Caco-2 (cell line): ENCODE measurements at regions not wholly inside any gene's neighbourhood (a gene's known extent, or its start where the extent isn't known, plus 50 kb on each side); places are given as distances from the start of the nearest gene placed in this dataset.

Experiments
- BruUV-seq: library from RNA; stranded (reverse); fragments of 400-500 nt; replicated peaks from 2 replicates; lab custom pipeline; 2021; lab: Mats Ljungman, UMichigan
- CTCF ChIA-PET: fragments of 300-600 bp; sonication (Branson Sonifier 250); formaldehyde crosslinking; loops from one replicate; lab custom pipeline; 2022; ENCODE audit warnings: antibody characterized with exemption; lab: Charles Lee
- POLR2A ChIA-PET: fragments of 300-600 bp; sonication (Branson Sonifier 250); formaldehyde crosslinking; loops from one replicate; lab custom pipeline; 2022; ENCODE audit warnings: antibody characterized with exemption; lab: Charles Lee
- DNase-seq, 2 experiments: peaks; one replicate each; pipeline versions ENCODE4 v3.0.0 to v3.0.0-alpha.2; 2020 to 2022
- H3K27me3 ChIP-seq: replicated peaks from 2 replicates; pipeline ENCODE4 v1.6.0; 2011; ENCODE audit warnings: low read length; ENCODE audit not compliant: control insufficient read depth, insufficient read depth
- H3K36me3 ChIP-seq: 2 replicates; pipeline ENCODE4 v1.5.1; 2011; ENCODE audit warnings: low read length; ENCODE audit not compliant: control insufficient read depth, insufficient read depth
- H3K4me1 ChIP-seq: fragments of 250-450 bp; sonication (Bioruptor Pico); 2 replicates; pipeline ENCODE4 v1.5.1; 2020; ENCODE audit warnings: mild to moderate bottlenecking
- H3K4me3 ChIP-seq: 2 replicates; pipeline ENCODE4 v1.5.1; 2011; ENCODE audit warnings: low read depth, mild to moderate bottlenecking, control low read depth, low read length
- H3K9me3 ChIP-seq: fragments of 250-450 bp; sonication (Bioruptor Pico); 2 replicates; pipeline ENCODE4 v1.5.1; 2020; ENCODE audit warnings: mild to moderate bottlenecking, moderate library complexity
- H3K27ac Mint-ChIP-seq: one replicate; pipeline ENCODE4 v1.8.0; 2022; ENCODE audit warnings: mixed read lengths; ENCODE audit not compliant: unreplicated experiment
- H3K27me3 Mint-ChIP-seq: one replicate; pipeline ENCODE4 v1.8.0; 2022; ENCODE audit warnings: mixed read lengths; ENCODE audit not compliant: insufficient read depth, unreplicated experiment
- H3K36me3 Mint-ChIP-seq: one replicate; pipeline ENCODE4 v1.8.0; 2022; ENCODE audit warnings: mild to moderate bottlenecking, mixed read lengths; ENCODE audit not compliant: insufficient read depth, unreplicated experiment
- H3K4me1 Mint-ChIP-seq: one replicate; pipeline ENCODE4 v1.8.0; 2022; ENCODE audit warnings: low read depth, mixed read lengths; ENCODE audit not compliant: unreplicated experiment
- H3K4me3 Mint-ChIP-seq: one replicate; pipeline ENCODE4 v1.8.0; 2022; ENCODE audit warnings: mild to moderate bottlenecking, moderate library complexity, mixed read lengths; ENCODE audit not compliant: unreplicated experiment
- H3K9me3 Mint-ChIP-seq: one replicate; pipeline ENCODE4 v1.8.0; 2022; ENCODE audit warnings: mixed read lengths; ENCODE audit not compliant: unreplicated experiment
- intact Hi-C: fragments of 100-400 bp; cut with micrococcal nuclease; formaldehyde crosslinking; loops from one replicate; pipeline ENCODE4 v1.10.0; 2022; ENCODE audit not compliant: unreplicated experiment
- TF ChIP-seq, protein P1 (sequence below), 2 experiments: fragments of 200-600 bp in 1 of 2; IDR thresholded peaks; 1 replicate in 1 of 2; 2 replicates in 1 of 2; pipeline versions ENCODE4 v1.5.1 to v1.8.0; 2011 to 2022; ENCODE audit warnings: antibody characterized with exemption in 1 of 2, control low read depth in 1 of 2, inconsistent platforms in 1 of 2, low read depth in 1 of 2, low read length in 1 of 2, mild to moderate bottlenecking in 1 of 2, moderate library complexity in 1 of 2; ENCODE audit not compliant: insufficient read depth in 1 of 2, severe bottlenecking in 1 of 2, unreplicated experiment in 1 of 2

DNA sequence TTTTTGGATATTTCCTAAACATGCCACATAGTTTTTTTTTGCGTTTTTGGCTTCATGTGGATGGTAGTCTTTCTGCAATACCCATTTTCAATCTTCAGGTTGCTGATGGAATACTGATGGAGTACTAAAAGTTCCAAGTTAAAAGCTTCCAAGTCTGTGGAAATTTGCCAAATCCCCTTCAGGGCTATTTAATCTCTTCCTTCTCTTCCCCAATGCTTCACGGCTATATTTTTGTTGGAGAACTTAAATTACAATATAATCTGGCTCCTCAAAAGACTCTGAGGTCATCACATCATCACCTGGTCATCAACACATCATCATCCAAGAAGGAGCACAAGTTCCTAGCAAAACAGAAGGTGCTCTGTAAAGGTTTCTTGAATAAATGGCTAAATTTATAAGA, 881.0 kb upstream of the TENM4 start:
- H3K27me3 ChIP-seq: no peaks in the 10 kb centered on the region; the same call in 1 of the 2 replicates
- no peak overlapping the region for H3K27ac Mint-ChIP-seq
- no peak overlapping the region for H3K4me3 ChIP-seq
- H3K9me3 ChIP-seq: no peaks in the 10 kb centered on the region
- no peaks in the 10 kb centered on the region for H3K9me3 Mint-ChIP-seq
- H3K4me1 Mint-ChIP-seq: no peaks in the 10 kb centered on the region
- intact Hi-C loops: loop anchor here (5.0 to 10.0 kb wide), 2 partner anchors 614 to 913 kb away; no protein-coding TSS in a partner anchor
- H3K36me3 Mint-ChIP-seq: no peaks in the 10 kb centered on the region
- ChIA-PET POLR2A (no interaction called here), CTCF (no interaction called here)
- H3K27me3 Mint-ChIP-seq: peaks cover 16% of the 10 kb centered on the region
- TF ChIP-seq, protein P1, sequence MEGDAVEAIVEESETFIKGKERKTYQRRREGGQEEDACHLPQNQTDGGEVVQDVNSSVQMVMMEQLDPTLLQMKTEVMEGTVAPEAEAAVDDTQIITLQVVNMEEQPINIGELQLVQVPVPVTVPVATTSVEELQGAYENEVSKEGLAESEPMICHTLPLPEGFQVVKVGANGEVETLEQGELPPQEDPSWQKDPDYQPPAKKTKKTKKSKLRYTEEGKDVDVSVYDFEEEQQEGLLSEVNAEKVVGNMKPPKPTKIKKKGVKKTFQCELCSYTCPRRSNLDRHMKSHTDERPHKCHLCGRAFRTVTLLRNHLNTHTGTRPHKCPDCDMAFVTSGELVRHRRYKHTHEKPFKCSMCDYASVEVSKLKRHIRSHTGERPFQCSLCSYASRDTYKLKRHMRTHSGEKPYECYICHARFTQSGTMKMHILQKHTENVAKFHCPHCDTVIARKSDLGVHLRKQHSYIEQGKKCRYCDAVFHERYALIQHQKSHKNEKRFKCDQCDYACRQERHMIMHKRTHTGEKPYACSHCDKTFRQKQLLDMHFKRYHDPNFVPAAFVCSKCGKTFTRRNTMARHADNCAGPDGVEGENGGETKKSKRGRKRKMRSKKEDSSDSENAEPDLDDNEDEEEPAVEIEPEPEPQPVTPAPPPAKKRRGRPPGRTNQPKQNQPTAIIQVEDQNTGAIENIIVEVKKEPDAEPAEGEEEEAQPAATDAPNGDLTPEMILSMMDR (IDR thresholded peaks at IDR 0.05; ENCODE audit: insufficient read depth in 1 of 2, low read depth in 1 of 2, low read length in 1 of 2, severe bottlenecking in 1 of 2, unreplicated experiment in 1 of 2): no peak
- no peaks in the 10 kb centered on the region for H3K4me1 ChIP-seq
- no peaks in the 10 kb centered on the region for H3K36me3 ChIP-seq
- no TSS peak for BruUV-seq
- DNase-seq: no peak
- no peak overlapping the region for H3K4me3 Mint-ChIP-seq

DNA sequence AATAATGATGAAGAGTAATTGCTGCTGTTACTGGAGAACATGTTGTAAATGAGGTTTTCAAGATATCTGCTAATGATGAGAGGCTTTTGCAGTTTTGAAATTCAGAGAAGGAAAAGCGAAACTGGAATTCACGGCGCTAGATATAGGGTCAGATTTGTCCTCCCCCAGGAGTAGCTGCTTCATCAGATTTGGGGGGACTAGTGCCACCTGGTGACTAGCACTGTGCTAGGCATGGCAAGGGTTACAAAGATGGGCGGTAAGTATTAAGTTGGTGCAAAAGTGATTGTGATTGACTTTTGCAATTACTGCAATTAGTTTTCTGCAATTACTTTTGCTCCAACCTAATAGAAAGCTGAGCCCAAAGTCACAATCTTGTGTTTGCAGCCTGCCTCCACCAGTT, 879.9 kb upstream of the TENM4 start:
- no peaks in the 10 kb centered on the region for H3K4me1 Mint-ChIP-seq
- no peaks in the 10 kb centered on the region for H3K9me3 ChIP-seq
- H3K36me3 Mint-ChIP-seq: no peaks in the 10 kb centered on the region
- H3K27ac Mint-ChIP-seq: no peak overlapping the region
- H3K27me3 Mint-ChIP-seq: peaks cover 19% of the 10 kb centered on the region
- BruUV-seq: no TSS peak
- TF ChIP-seq, protein P1 (IDR thresholded peaks at IDR 0.05; ENCODE audit: insufficient read depth in 1 of 2, low read depth in 1 of 2, low read length in 1 of 2, severe bottlenecking in 1 of 2, unreplicated experiment in 1 of 2): no peak
- DNase-seq: no peak
- CTCF ChIA-PET: no interaction called here
- no peaks in the 10 kb centered on the region; the same call in 1 of the 2 replicates for H3K27me3 ChIP-seq
- intact Hi-C loops: loop anchor here (5.0 to 10.0 kb wide), 2 partner anchors 613 to 914 kb away; no protein-coding TSS in a partner anchor
- POLR2A ChIA-PET: no interaction called here
- H3K4me1 ChIP-seq: no peaks in the 10 kb centered on the region
- H3K4me3 Mint-ChIP-seq: no peak overlapping the region
- H3K4me3 ChIP-seq: no peak overlapping the region
- H3K9me3 Mint-ChIP-seq: no peaks in the 10 kb centered on the region
- no peaks in the 10 kb centered on the region for H3K36me3 ChIP-seq

DNA sequence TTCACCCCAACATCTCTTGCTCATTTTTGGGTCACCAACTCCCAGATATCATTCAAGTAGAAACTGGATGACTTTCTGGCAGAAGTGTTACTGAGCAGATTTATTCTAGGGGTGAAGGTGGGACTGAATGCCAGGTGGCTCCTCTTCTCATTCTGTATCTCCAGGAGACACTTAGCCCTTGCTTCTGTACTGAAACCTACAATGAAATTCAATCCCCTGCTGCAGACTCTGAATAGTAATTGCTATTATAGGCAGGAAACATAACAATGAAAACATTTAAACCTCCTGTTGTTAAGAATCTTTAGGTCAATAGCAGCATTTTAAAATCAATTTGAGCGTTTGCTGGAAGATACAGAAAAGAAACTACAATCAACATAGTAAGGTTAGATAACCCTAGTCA, 879.4 kb upstream of the TENM4 start:
- no peaks in the 10 kb centered on the region for H3K36me3 Mint-ChIP-seq
- no peak overlapping the region for H3K27ac Mint-ChIP-seq
- H3K9me3 ChIP-seq: no peaks in the 10 kb centered on the region
- TF ChIP-seq, protein P1 (IDR thresholded peaks at IDR 0.05; ENCODE audit: insufficient read depth in 1 of 2, low read depth in 1 of 2, low read length in 1 of 2, severe bottlenecking in 1 of 2, unreplicated experiment in 1 of 2): no peak
- H3K4me3 Mint-ChIP-seq: no peak overlapping the region
- POLR2A ChIA-PET: no interaction called here
- no peak for DNase-seq
- BruUV-seq: no TSS peak
- no peaks in the 10 kb centered on the region for H3K4me1 ChIP-seq
- no peaks in the 10 kb centered on the region for H3K36me3 ChIP-seq
- CTCF ChIA-PET: no interaction called here
- H3K4me3 ChIP-seq: no peak overlapping the region
- no peaks in the 10 kb centered on the region for H3K9me3 Mint-ChIP-seq
- peaks cover 18% of the 10 kb centered on the region for H3K27me3 Mint-ChIP-seq
- intact Hi-C loops: loop anchor here (5.0 to 10.0 kb wide), 2 partner anchors 613 to 915 kb away; no protein-coding TSS in a partner anchor
- H3K27me3 ChIP-seq: no peaks in the 10 kb centered on the region; the same call in 1 of the 2 replicates
- no peaks in the 10 kb centered on the region for H3K4me1 Mint-ChIP-seq
